GM12878 (cell line): ENCODE measurements at regions not wholly inside any gene's neighbourhood (a gene's known extent, or its start where the extent isn't known, plus 50 kb on each side); places are given as distances from the start of the nearest gene placed in this dataset.

Experiments used
- ATAC-seq: fragments of 200-7000 bp; cut with Tn5 transposase; 3 replicates; pipeline ENCODE4 v1.9.1; 2020; ENCODE audit warnings: mild to moderate bottlenecking, moderate library complexity
- BruUV-seq: library from RNA; stranded (reverse); fragments of 400-500 nt; replicated peaks from 2 replicates; lab custom pipeline; 2021; lab: Mats Ljungman, UMichigan
- CTCF ChIA-PET: fragments of 300-600 bp; sonication (Branson Sonifier 250); formaldehyde crosslinking; extraction: SDS; loops from one replicate; lab custom pipeline; 2021; ENCODE audit warnings: inconsistent platforms; lab: Yijun Ruan, JAX
- POLR2A ChIA-PET: fragments of 350-600 bp; formaldehyde crosslinking; extraction: SDS; loops from one replicate; lab custom pipeline; 2021; ENCODE audit warnings: inconsistent platforms; lab: Charles Lee
- RAD21 ChIA-PET: fragments of 300-600 bp; sonication (Branson Sonifier 250); formaldehyde crosslinking; loops from one replicate; lab custom pipeline; 2023; ENCODE audit warnings: antibody characterized with exemption; ENCODE audit not compliant: unreplicated experiment; lab: Charles Lee
- SMC1A ChIA-PET: fragments of 300-600 bp; sonication (Branson Sonifier 250); formaldehyde crosslinking; loops from one replicate; lab custom pipeline; 2023; ENCODE audit not compliant: unreplicated experiment, uncharacterized antibody; lab: Charles Lee
- DNase-seq: peaks from one replicate; pipeline ENCODE4 v3.0.0-alpha.2; 2011; ENCODE audit warnings: low read depth, low spot score
- FAIRE-seq: peaks from 3 replicates; lab custom pipeline; 2011; peaks lifted over from hg19 to GRCh38; lab: Jason Lieb, UNC
- H2AFZ ChIP-seq: 2 replicates; pipeline ENCODE4 v1.6.0; 2011; ENCODE audit warnings: low read depth, low read length, control low read depth; ENCODE audit not compliant: control insufficient read depth
- H3K27ac ChIP-seq: 2 replicates; pipeline ENCODE4 v1.5.1; 2011; ENCODE audit warnings: control low read depth; ENCODE audit not compliant: control insufficient read depth, insufficient read depth
- H3K27me3 ChIP-seq, 2 experiments: replicated peaks in 1 of 2; 2 replicates each; pipeline versions ENCODE4 v1.6.0 to v1.6.1; 2011; ENCODE audit warnings: low read length in 1 of 2; ENCODE audit not compliant: control insufficient read depth in 2 of 2, insufficient read depth in 2 of 2
- H3K36me3 ChIP-seq, 2 experiments: 2 replicates each; pipeline ENCODE4 v1.5.1; 2011; ENCODE audit warnings: low read length in 1 of 2; ENCODE audit not compliant: control insufficient read depth in 2 of 2, insufficient read depth in 2 of 2
- H3K4me1 ChIP-seq: 2 replicates; pipeline ENCODE4 v1.6.1; 2011; ENCODE audit warnings: mild to moderate bottlenecking, low read length, moderate library complexity, mixed read lengths; ENCODE audit not compliant: control insufficient read depth, insufficient read depth
- H3K4me2 ChIP-seq: 2 replicates; pipeline ENCODE4 v1.6.0; 2011; ENCODE audit warnings: control low read depth; ENCODE audit not compliant: control insufficient read depth, insufficient read depth
- H3K4me3 ChIP-seq: fragments of 200-600 bp; sonication (generic); 2 replicates; pipeline ENCODE4 v1.5.1; 2016
- H3K79me2 ChIP-seq: 2 replicates; pipeline ENCODE4 v1.6.0; 2011; ENCODE audit warnings: low read length; ENCODE audit not compliant: control insufficient read depth, insufficient read depth
- H3K9ac ChIP-seq: 2 replicates; pipeline ENCODE4 v1.8.0; 2011; ENCODE audit warnings: low read length, control low read depth, mixed read lengths; ENCODE audit not compliant: control insufficient read depth, insufficient read depth
- H3K9me3 ChIP-seq: replicated peaks from 3 replicates; pipeline ENCODE4 v1.5.1; 2011; ENCODE audit warnings: mild to moderate bottlenecking, low read length; ENCODE audit not compliant: control insufficient read depth, insufficient read depth
- H4K20me1 ChIP-seq: 2 replicates; pipeline ENCODE4 v1.6.0; 2011; ENCODE audit not compliant: control insufficient read depth, insufficient read depth
- E4F1 ChIP-seq: fragments of 450-650 bp; IDR thresholded peaks from 2 replicates; pipeline ENCODE4 v1.6.1; 2018; ENCODE audit warnings: borderline replicate concordance, mild to moderate bottlenecking; ENCODE audit not compliant: partially characterized antibody
- EED ChIP-seq: sonication (generic); IDR thresholded peaks from 2 replicates; pipeline ENCODE4 v1.6.1; 2016; ENCODE audit warnings: antibody characterized with exemption, low read depth
- EGR1 ChIP-seq, 2 experiments: IDR thresholded peaks; 1 replicate in 1 of 2; 2 replicates in 1 of 2; pipeline ENCODE4 v1.6.1; 2011 to 2012; ENCODE audit warnings: low read depth in 2 of 2, low read length in 2 of 2, borderline replicate concordance in 1 of 2, mild to moderate bottlenecking in 1 of 2, moderate library complexity in 1 of 2
- IRF4 ChIP-seq: IDR thresholded peaks from 2 replicates; pipeline ENCODE4 v1.6.1; 2011; ENCODE audit warnings: low read depth, low read length
- JUNB ChIP-seq: IDR thresholded peaks from 2 replicates; pipeline ENCODE4 v1.6.1; 2016; ENCODE audit warnings: antibody characterized with exemption, mild to moderate bottlenecking
- MXI1 ChIP-seq: fragments of 150-350 bp; IDR thresholded peaks from 2 replicates; pipeline ENCODE4 v1.6.1; 2011; ENCODE audit warnings: low read depth, mild to moderate bottlenecking, inconsistent platforms, low read length, improper control_type of control experiment
- MYC ChIP-seq: IDR thresholded peaks from 2 replicates; pipeline ENCODE4 v1.6.1; 2011; ENCODE audit warnings: mild to moderate bottlenecking, low read length, moderate library complexity, inconsistent platforms; ENCODE audit not compliant: insufficient read depth, insufficient replicate concordance, insufficient read length, severe bottlenecking
- NR2F1 ChIP-seq: fragments of 450-650 bp; conservative IDR thresholded peaks from 2 replicates; pipeline ENCODE4 v1.6.1; 2017; ENCODE audit warnings: mild to moderate bottlenecking
- RAD51 ChIP-seq: fragments of 450-650 bp; IDR thresholded peaks from 2 replicates; pipeline ENCODE4 v1.6.1; 2016; ENCODE audit warnings: moderate library complexity, mild to moderate bottlenecking, inconsistent platforms
- SMAD5 ChIP-seq: IDR thresholded peaks from 2 replicates; pipeline ENCODE4 v1.6.1; 2016; ENCODE audit warnings: antibody characterized with exemption, low read depth
- SUZ12 ChIP-seq: fragments of 200-600 bp; sonication (generic); IDR thresholded peaks from one replicate; pipeline ENCODE4 v1.6.1; 2018; ENCODE audit warnings: antibody characterized with exemption, mild to moderate bottlenecking; ENCODE audit not compliant: unreplicated experiment
- TAF1 ChIP-seq: IDR thresholded peaks from 2 replicates; pipeline ENCODE4 v1.6.1; 2011; ENCODE audit warnings: mild to moderate bottlenecking, low read depth, low read length, borderline replicate concordance
- USF1 ChIP-seq: IDR thresholded peaks from 2 replicates; pipeline ENCODE4 v1.6.1; 2011; ENCODE audit warnings: borderline replicate concordance, low read depth, mild to moderate bottlenecking, moderate library complexity, mixed read lengths, low read length; ENCODE audit not compliant: insufficient read depth; ENCODE audit errors: extremely low read length
- WGBS: methylation state at CpG from one replicate; pipeline ENCODE4 v1.1.6; 2016; ENCODE audit warnings: low lambda C conversion rate; ENCODE audit not compliant: insufficient replicate concordance, insufficient coverage; ENCODE audit errors: missing lambda C conversion rate; 5-methylcytosine and 5-hydroxymethylcytosine counted together
- in situ Hi-C: fragments of 300-500 bp; cut with MboI; formaldehyde crosslinking; loops from 9 replicates; pipeline ENCODE4 v1.14.3; 2018; ENCODE audit warnings: mixed read lengths
- intact Hi-C: fragments of 100-400 bp; cut with micrococcal nuclease; formaldehyde crosslinking; loops from one replicate; pipeline ENCODE4 v1.14.2; 2022; ENCODE audit not compliant: unreplicated experiment

GRCh38 chr13:73274147-73274546 lies 215.3 kb downstream of the KLF5 start:
- no peaks in the 10 kb centered on the region for H3K4me1 ChIP-seq
- H3K9me3 ChIP-seq, result no peaks in the 10 kb centered on the region; the same call in 2 of the 3 replicates
- no peak overlapping the region for H3K27ac ChIP-seq
- H3K4me2 ChIP-seq, result no peak overlapping the region
- in situ Hi-C loops (no loop called here), intact Hi-C loops (no loop called here)
- no peaks in the 10 kb centered on the region for H3K79me2 ChIP-seq
- RAD21 ChIA-PET, result no interaction called here
- H3K36me3 ChIP-seq, result no peaks in the 10 kb centered on the region
- no TSS peak for BruUV-seq
- H3K27me3 ChIP-seq, result no peaks in the 10 kb centered on the region
- ATAC-seq, result no peak
- H3K9ac ChIP-seq, result no peak overlapping the region
- no peaks in the 10 kb centered on the region for H4K20me1 ChIP-seq
- H2AFZ ChIP-seq, result no peak overlapping the region
- no peak for DNase-seq
- WGBS, result 81% methylated on average over 2 of the region's 2 CpGs
- TF ChIP-seq EED, result no peak
- TF ChIP-seq TAF1, result no peak
- TF ChIP-seq E4F1, result no peak
- TF ChIP-seq MXI1, result no peak
- no peak for TF ChIP-seq RAD51
- TF ChIP-seq JUNB, result no peak
- TF ChIP-seq MYC, result no peak
- no peak for TF ChIP-seq SUZ12
- TF ChIP-seq IRF4, result no peak
- no peak for TF ChIP-seq SMAD5
- no peak for TF ChIP-seq USF1
- TF ChIP-seq EGR1 (IDR thresholded peaks at IDR 0.05; ENCODE audit: borderline replicate concordance in 1 of 2, low read depth in 2 of 2, low read length in 2 of 2), result no peak
- no peak for TF ChIP-seq NR2F1
- TF ChIP-seq, all 136 proteins: peak for 0
- SMC1A ChIA-PET, result interaction anchor here (1.4 kb wide), 1 partner anchor 17 kb away, joined by 3 read pairs; no protein-coding TSS in a partner anchor
- H3K4me3 ChIP-seq, result no peak overlapping the region
- no peak for FAIRE-seq
- POLR2A ChIA-PET, result no interaction called here
- CTCF ChIA-PET, result no interaction called here
